ENCODE measurements at regions not wholly inside any gene's neighbourhood (a gene's known extent, or its start where the extent isn't known, plus 50 kb on each side); places are given as distances from the start of the nearest gene placed in this dataset.

Small RNAs in the stretch of these regions (microRNA-seq; reads per million reads assigned to microRNA genes)
- 0 reads per million in 4 donors for gene MIR5093

Measured in heart left ventricle (tissue), 4 donors.